ENCODE measurements at regions not wholly inside any gene's neighbourhood (a gene's known extent, or its start where the extent isn't known, plus 50 kb on each side); places are given as distances from the start of the nearest gene placed in this dataset.
"Not testable (repeated sequence)": the region's sequence is repeated elsewhere in the genome, so short reads cannot be mapped to it uniquely, and the experiment has no call there.

DNA sequence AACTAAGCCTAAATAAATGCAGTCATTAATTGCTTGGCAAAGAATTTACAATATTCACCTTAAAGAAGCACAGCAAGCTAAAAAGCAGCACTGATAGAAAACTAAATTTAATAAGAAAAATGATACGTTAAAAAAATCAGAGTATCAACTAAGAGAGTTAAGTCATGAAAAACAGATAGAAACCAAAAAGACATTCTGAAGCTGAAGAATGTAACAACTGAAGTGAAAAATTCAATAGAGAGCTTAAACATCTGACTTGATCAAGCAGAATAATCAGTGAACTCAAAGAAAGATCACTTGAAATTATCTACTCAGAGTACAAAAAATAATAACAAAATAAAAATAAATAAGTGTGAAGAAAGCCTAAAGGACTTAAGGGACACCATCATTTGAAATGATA, 588.0 kb upstream of the HS3ST1 start:
- TF ChIP-seq, protein P1, sequence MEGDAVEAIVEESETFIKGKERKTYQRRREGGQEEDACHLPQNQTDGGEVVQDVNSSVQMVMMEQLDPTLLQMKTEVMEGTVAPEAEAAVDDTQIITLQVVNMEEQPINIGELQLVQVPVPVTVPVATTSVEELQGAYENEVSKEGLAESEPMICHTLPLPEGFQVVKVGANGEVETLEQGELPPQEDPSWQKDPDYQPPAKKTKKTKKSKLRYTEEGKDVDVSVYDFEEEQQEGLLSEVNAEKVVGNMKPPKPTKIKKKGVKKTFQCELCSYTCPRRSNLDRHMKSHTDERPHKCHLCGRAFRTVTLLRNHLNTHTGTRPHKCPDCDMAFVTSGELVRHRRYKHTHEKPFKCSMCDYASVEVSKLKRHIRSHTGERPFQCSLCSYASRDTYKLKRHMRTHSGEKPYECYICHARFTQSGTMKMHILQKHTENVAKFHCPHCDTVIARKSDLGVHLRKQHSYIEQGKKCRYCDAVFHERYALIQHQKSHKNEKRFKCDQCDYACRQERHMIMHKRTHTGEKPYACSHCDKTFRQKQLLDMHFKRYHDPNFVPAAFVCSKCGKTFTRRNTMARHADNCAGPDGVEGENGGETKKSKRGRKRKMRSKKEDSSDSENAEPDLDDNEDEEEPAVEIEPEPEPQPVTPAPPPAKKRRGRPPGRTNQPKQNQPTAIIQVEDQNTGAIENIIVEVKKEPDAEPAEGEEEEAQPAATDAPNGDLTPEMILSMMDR (IDR thresholded peaks at IDR 0.05; ENCODE audit: borderline replicate concordance, insufficient read depth, low read depth, low read length) = no peak
- no peak overlapping the region for H3K4me3 ChIP-seq (ENCODE audit: low read depth, low read length)

DNA sequence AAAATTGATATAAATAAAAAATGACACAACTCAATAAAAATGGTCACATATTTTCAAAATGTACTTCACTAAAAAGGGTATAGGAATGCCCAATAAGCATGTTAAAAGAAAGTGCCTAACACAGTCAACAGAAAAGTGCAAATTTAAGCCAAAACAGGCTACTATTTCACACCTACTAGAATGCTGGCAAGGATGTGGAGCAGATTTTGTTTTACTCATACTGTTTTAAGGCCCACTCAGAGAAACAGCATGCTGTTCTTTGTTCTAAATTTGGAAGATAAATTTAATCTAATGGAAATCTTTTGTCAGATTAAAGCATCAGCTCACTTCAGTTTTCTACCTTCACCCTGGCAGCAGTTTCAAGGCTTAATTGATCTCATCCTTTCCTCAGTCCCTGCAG, 576.8 kb upstream of the HS3ST1 start:
- TF ChIP-seq, protein P1 (IDR thresholded peaks at IDR 0.05; ENCODE audit: borderline replicate concordance, insufficient read depth, low read depth, low read length) = no peak

DNA sequence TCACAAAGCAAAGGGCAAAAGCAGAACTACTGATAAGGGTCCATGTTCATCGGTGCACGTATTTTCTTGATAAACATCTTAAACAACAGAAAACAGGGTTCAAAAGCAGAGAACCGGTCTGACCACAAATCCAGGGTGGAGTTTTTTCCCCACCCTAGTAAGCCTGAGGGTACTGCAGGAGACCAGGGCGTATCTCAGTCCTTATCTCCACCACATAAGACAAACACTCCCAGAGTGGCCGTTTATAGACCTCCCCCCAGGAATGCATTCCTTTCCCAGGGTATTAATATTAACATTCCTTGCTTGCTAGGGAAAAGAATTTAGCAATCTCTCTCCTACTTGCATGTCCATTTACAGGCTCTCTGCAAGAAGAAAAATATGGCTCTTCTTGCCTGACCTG, 567.9 kb upstream of the HS3ST1 start:
- H3K4me3 ChIP-seq (ENCODE audit: low read depth, low read length) = not testable (repeated sequence)

More for the DNA sequence above, 576.8 kb upstream of the HS3ST1 start:
- no peak overlapping the region for H3K4me3 ChIP-seq (ENCODE audit: low read depth, low read length)

DNA sequence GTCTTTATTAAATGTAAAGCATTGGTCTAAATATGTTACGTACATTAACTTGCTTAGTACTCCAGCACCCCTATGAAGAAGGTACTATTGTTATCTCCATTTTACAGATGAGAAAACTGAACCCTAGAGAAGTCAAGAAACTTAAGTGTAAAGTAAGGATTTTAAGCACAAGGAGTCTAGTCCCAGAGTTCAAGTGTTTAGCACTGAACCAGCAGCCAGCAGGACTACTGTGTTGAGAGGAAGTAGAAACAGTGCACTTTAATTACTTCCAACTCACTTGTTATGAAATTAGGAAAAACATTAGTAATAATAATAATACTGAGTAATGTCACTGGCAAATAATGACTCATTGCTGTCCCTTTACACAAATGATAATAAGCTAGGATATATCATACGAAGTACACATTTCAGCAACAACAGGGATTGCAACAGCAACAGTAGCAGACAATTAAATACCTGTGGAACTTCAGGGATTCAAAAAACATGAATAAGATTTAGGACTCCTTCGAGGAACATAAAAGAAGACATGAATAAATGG, 548.1 kb upstream of the HS3ST1 start:
- TF ChIP-seq, protein P1 (IDR thresholded peaks at IDR 0.05; ENCODE audit: borderline replicate concordance, insufficient read depth, low read depth, low read length) = no peak
- no peak overlapping the region for H3K4me3 ChIP-seq (ENCODE audit: low read depth, low read length)

DNA sequence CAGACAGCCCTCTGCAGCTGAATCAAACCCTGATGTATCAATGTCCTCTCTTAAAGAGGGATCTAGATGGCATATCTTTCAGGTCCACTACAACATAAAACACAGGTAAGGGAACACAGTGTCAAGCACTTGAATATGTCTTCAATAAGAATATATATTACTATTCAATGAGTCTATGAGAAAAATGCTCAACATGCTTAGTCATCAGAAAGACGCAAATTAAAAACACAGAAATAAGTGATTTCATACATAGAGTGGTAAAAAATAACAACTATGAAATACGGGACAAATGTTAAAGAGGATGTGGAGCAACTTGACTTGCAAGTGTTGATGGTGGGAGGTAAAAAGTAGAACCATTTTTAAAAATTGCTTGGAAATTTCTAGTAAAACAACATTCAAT, 544.6 kb upstream of the HS3ST1 start:
- no peak overlapping the region for H3K4me3 ChIP-seq (ENCODE audit: low read depth, low read length)
- TF ChIP-seq, protein P1 (IDR thresholded peaks at IDR 0.05; ENCODE audit: borderline replicate concordance, insufficient read depth, low read depth, low read length) = no peak

DNA sequence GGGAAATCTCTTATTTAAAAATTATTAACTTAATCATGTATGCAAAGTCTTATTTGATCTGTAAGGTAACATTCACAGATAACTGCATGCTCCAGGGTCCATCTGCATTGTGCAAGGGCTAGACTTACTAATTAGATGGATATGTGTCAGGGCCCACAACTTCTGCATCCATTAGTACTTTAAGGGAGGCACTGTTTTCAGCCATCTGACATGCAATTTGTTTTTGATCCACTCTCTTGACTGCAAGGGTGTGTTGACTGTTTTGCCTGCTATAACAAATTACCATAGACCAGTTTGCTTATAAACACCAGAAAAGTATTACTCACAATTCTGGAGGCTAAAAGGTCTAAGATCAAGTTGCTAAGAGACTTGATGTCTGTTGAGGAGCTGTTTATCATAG, 542.1 kb upstream of the HS3ST1 start:
- no peak overlapping the region for H3K4me3 ChIP-seq (ENCODE audit: low read depth, low read length)
- TF ChIP-seq, protein P1 (IDR thresholded peaks at IDR 0.05; ENCODE audit: borderline replicate concordance, insufficient read depth, low read depth, low read length) = no peak

DNA sequence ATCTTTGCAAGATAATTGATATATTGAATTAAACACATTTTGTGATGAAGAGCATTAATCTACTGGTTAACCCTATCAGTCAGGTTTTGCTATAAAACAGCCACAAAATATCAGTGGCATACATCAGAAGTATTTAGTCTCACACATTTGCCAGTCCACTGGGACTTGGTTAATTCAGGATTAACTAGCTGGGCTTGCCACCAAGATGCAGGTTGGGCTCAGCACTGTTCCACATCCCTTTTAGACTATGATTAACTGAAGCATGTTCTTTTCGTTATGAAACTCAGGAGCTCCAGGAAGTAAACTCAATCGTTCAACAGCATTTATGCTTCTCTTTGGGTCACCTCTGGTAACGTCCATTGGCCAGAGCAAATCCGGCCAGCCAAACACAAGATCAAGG, 538.1 kb upstream of the HS3ST1 start:
- H3K4me3 ChIP-seq (ENCODE audit: low read depth, low read length) = no peak overlapping the region
- TF ChIP-seq, protein P1 (IDR thresholded peaks at IDR 0.05; ENCODE audit: borderline replicate concordance, insufficient read depth, low read depth, low read length) = no peak

DNA sequence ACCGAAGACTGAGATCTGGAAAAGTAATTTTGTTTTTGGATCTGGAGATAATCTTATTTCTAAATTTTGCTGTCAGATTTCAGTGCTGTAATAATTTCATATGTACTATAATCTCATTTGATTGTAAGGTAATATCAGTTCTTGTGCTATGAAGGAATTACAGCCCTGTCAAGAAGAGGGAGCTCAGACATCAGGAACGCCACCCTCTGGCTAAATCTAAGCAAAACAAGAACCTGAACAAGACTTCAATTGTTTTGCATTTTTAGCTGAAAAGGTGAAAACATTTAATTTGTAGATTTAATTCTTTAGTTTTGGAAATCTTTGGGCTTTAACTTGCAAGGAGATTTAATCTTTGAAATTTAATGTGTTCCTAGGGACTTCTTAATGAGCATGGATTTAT, 525.4 kb upstream of the HS3ST1 start:
- H3K4me3 ChIP-seq (ENCODE audit: low read depth, low read length) = no peak overlapping the region
- TF ChIP-seq, protein P1 (IDR thresholded peaks at IDR 0.05; ENCODE audit: borderline replicate concordance, insufficient read depth, low read depth, low read length) = no peak

All from GM12875 (cell line).